Urothelium cell line (cell line): ENCODE measurements at regions not wholly inside any gene's neighbourhood (a gene's known extent, or its start where the extent isn't known, plus 50 kb on each side); places are given as distances from the start of the nearest gene placed in this dataset.
"Not testable (repeated sequence)": the region's sequence is repeated elsewhere in the genome, so short reads cannot be mapped to it uniquely, and the experiment has no call there.

Source experiments
- DNase-seq: peaks from one replicate; pipeline ENCODE4 v3.0.0; 2011; ENCODE audit warnings: low spot score, mixed read lengths
- FAIRE-seq: peaks from 2 replicates; lab custom pipeline; 2011; peaks lifted over from hg19 to GRCh38; lab: Jason Lieb, UNC

GRCh38 chr6:134386482-134386881 is 68.6 kb upstream of the SGK1 start:
- FAIRE-seq, DNase-seq: not testable (repeated sequence)

GRCh38 chr6:134381959-134382358 is 64.0 kb upstream of the SGK1 start:
- FAIRE-seq (no peak), DNase-seq (no peak)

GRCh38 chr6:134379599-134379998 is 61.7 kb upstream of the SGK1 start:
- FAIRE-seq: no peak

GRCh38 chr6:134379076-134379475 is 61.2 kb upstream of the SGK1 start:
- no peak for DNase-seq
- no peak for FAIRE-seq

More at GRCh38 chr6:134379599-134379998, 61.7 kb upstream of the SGK1 start:
- DNase-seq: no peak

GRCh38 chr6:134378426-134378825 is 60.5 kb upstream of the SGK1 start:
- DNase-seq (no peak), FAIRE-seq (no peak)

- no peak for FAIRE-seq
- DNase-seq: no peak
These were observed 58.9 kb upstream of the SGK1 start for GRCh38 chr6:134376785-134377184.

- DNase-seq: no peak
- FAIRE-seq: no peak
These were observed 57.3 kb upstream of the SGK1 start for GRCh38 chr6:134375220-134375580.

- FAIRE-seq: no peak
- DNase-seq: no peak
These were observed 56.7 kb upstream of the SGK1 start for GRCh38 chr6:134374491-134375219.

GRCh38 chr6:134373993-134374392 is 56.1 kb upstream of the SGK1 start:
- no peak for DNase-seq
- no peak for FAIRE-seq

GRCh38 chr6:134373282-134373922 is 55.5 kb upstream of the SGK1 start:
- DNase-seq: peak; percentile 31
- FAIRE-seq: no peak

- FAIRE-seq: no peak
- DNase-seq: no peak
These were observed 54.8 kb upstream of the SGK1 start for GRCh38 chr6:134372603-134373281.

GRCh38 chr6:134368670-134369069 is 50.8 kb upstream of the SGK1 start:
- DNase-seq (no peak), FAIRE-seq (no peak)
